ENCODE measurements at regions not wholly inside any gene's neighbourhood (a gene's known extent, or its start where the extent isn't known, plus 50 kb on each side); places are given as distances from the start of the nearest gene placed in this dataset.

DNA sequence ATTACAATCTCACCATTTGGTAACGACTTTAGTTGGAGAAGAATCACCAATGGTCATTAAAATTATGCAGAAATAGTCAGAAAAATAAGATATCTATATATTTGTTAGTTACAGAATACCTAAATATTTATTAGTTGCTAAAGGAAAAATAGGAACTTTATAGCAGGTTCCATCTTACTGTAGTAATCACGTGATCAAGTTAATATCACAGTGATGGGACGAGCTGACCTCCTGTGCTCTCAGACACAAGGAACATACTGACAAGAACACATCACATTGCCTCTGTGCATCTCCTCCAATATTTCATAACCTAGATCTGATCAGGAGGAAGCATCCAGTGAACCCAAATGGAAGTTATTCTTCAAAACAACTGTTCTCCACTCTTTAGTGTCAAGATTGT, 215.3 kb downstream of the GALR1 start:
- TF ChIP-seq, protein P1, sequence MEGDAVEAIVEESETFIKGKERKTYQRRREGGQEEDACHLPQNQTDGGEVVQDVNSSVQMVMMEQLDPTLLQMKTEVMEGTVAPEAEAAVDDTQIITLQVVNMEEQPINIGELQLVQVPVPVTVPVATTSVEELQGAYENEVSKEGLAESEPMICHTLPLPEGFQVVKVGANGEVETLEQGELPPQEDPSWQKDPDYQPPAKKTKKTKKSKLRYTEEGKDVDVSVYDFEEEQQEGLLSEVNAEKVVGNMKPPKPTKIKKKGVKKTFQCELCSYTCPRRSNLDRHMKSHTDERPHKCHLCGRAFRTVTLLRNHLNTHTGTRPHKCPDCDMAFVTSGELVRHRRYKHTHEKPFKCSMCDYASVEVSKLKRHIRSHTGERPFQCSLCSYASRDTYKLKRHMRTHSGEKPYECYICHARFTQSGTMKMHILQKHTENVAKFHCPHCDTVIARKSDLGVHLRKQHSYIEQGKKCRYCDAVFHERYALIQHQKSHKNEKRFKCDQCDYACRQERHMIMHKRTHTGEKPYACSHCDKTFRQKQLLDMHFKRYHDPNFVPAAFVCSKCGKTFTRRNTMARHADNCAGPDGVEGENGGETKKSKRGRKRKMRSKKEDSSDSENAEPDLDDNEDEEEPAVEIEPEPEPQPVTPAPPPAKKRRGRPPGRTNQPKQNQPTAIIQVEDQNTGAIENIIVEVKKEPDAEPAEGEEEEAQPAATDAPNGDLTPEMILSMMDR (IDR thresholded peaks at IDR 0.05): no peak
- TF ChIP-seq POLR2AphosphoS5 (IDR thresholded peaks at IDR 0.05): no peak
- TF ChIP-seq EP300 (IDR thresholded peaks at IDR 0.05; ENCODE audit: low read depth): no peak
- TF ChIP-seq POLR2A (IDR thresholded peaks at IDR 0.05): no peak
